ENCODE measurements at regions not wholly inside any gene's neighbourhood (a gene's known extent, or its start where the extent isn't known, plus 50 kb on each side); places are given as distances from the start of the nearest gene placed in this dataset.
"Not testable (repeated sequence)": the region's sequence is repeated elsewhere in the genome, so short reads cannot be mapped to it uniquely, and the experiment has no call there.

- POLR2A ChIA-PET: no interaction called here
Measured at GRCh38 chr2:2501454-2502200, 170.6 kb upstream of the MYT1L start.

GRCh38 chr2:2495606-2496005 lies 164.5 kb upstream of the MYT1L start:
- CTCF ChIA-PET: no interaction called here
- POLR2A ChIA-PET: no interaction called here

More at GRCh38 chr2:2501454-2502200, 170.6 kb upstream of the MYT1L start:
- CTCF ChIA-PET: no interaction called here

GRCh38 chr2:2493496-2493895 lies 162.4 kb upstream of the MYT1L start:
- ChIA-PET CTCF (no interaction called here), POLR2A (no interaction called here)

- ChIA-PET POLR2A (no interaction called here), CTCF (no interaction called here)
Measured at GRCh38 chr2:2492800-2493199, 161.7 kb upstream of the MYT1L start.

GRCh38 chr2:2491964-2492363 lies 160.9 kb upstream of the MYT1L start:
- ChIA-PET CTCF (no interaction called here), POLR2A (no interaction called here)

GRCh38 chr2:2484301-2484700 lies 153.2 kb upstream of the MYT1L start:
- POLR2A ChIA-PET: no interaction called here
- CTCF ChIA-PET: no interaction called here

GRCh38 chr2:2482851-2483250 lies 151.8 kb upstream of the MYT1L start:
- POLR2A ChIA-PET: no interaction called here
- CTCF ChIA-PET: no interaction called here

- CTCF ChIA-PET: no interaction called here
- POLR2A ChIA-PET: no interaction called here
Measured at GRCh38 chr2:2472881-2473280, 141.8 kb upstream of the MYT1L start.

- CTCF ChIA-PET: no interaction called here
- POLR2A ChIA-PET: no interaction called here
Measured at GRCh38 chr2:2472044-2472443, 141.0 kb upstream of the MYT1L start.

GRCh38 chr2:2466534-2466933 lies 135.5 kb upstream of the MYT1L start:
- ChIA-PET CTCF (no interaction called here), POLR2A (no interaction called here)

GRCh38 chr2:2464643-2465042 lies 133.6 kb upstream of the MYT1L start:
- CTCF ChIA-PET: no interaction called here
- POLR2A ChIA-PET: no interaction called here

- ChIA-PET CTCF (no interaction called here), POLR2A (no interaction called here)
Measured at GRCh38 chr2:2464094-2464493, 133.0 kb upstream of the MYT1L start.

GRCh38 chr2:2456721-2457120 lies 125.6 kb upstream of the MYT1L start:
- POLR2A ChIA-PET: no interaction called here
- CTCF ChIA-PET: no interaction called here

GRCh38 chr2:2455151-2455550 lies 124.1 kb upstream of the MYT1L start:
- CTCF ChIA-PET: no interaction called here
- POLR2A ChIA-PET: interaction anchor here (0.7 kb wide), 1 partner anchor 13 kb away, joined by 4 read pairs; no protein-coding TSS in a partner anchor

- ChIA-PET CTCF (no interaction called here), POLR2A (no interaction called here)
Measured at GRCh38 chr2:2452961-2453360, 121.9 kb upstream of the MYT1L start.

- CTCF ChIA-PET: not testable (repeated sequence)
Measured at GRCh38 chr2:2451275-2451674, 120.2 kb upstream of the MYT1L start.

GRCh38 chr2:2448178-2448577 lies 117.1 kb upstream of the MYT1L start:
- ChIA-PET CTCF (no interaction called here), POLR2A (no interaction called here)

More at GRCh38 chr2:2451275-2451674, 120.2 kb upstream of the MYT1L start:
- POLR2A ChIA-PET: not testable (repeated sequence)

- CTCF ChIA-PET: no interaction called here
- POLR2A ChIA-PET: no interaction called here
Measured at GRCh38 chr2:2422621-2423020, 91.5 kb upstream of the MYT1L start.

- CTCF ChIA-PET: no interaction called here
- POLR2A ChIA-PET: no interaction called here
Measured at GRCh38 chr2:2413525-2413924, 82.5 kb upstream of the MYT1L start.

GRCh38 chr2:2410987-2411386 lies 79.9 kb upstream of the MYT1L start:
- ChIA-PET POLR2A (no interaction called here), CTCF (no interaction called here)

GRCh38 chr2:2409481-2409880 lies 78.4 kb upstream of the MYT1L start:
- CTCF ChIA-PET: no interaction called here

GRCh38 chr2:2405780-2406179 lies 74.7 kb upstream of the MYT1L start:
- CTCF ChIA-PET: no interaction called here
- POLR2A ChIA-PET: no interaction called here

More at GRCh38 chr2:2409481-2409880, 78.4 kb upstream of the MYT1L start:
- POLR2A ChIA-PET: no interaction called here

All from activated CD8-positive, alpha-beta memory T cell treated with anti-CD3 and anti-CD28 coated beads for 36 hours (primary cell).